ENCODE measurements at regions not wholly inside any gene's neighbourhood (a gene's known extent, or its start where the extent isn't known, plus 50 kb on each side); places are given as distances from the start of the nearest gene placed in this dataset.
A peak's percentile ranks its signal among the peaks of the same experiment; 100 is the strongest.

- DNase-seq: no peak
These were observed 561.3 kb downstream of the DHX35 start for GRCh38 chr20:39523405-39523804.

DNA sequence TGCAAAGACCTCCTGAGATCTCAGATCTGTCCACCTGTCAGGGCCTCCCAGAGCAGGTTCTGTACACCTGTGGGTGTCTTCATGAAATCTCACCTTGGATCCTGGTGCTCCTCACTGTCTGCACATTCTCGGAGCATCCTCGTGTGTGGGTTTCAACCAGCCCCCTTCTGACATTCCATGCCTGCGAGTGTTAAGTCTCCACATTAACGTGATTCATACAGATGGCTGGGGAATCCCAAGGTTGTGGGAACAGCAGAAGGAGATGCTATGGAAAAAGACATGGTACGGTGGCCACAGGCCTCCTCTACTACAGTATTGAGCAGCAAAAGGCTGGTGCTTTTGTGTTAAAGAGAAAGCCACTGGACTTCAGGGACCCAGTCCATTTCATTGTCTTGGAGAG lies 556.5 kb downstream of the DHX35 start:
- peak; percentile 63 for DNase-seq

GRCh38 chr20:39516964-39517363 lies 554.8 kb downstream of the DHX35 start:
- no peak for DNase-seq

DNA sequence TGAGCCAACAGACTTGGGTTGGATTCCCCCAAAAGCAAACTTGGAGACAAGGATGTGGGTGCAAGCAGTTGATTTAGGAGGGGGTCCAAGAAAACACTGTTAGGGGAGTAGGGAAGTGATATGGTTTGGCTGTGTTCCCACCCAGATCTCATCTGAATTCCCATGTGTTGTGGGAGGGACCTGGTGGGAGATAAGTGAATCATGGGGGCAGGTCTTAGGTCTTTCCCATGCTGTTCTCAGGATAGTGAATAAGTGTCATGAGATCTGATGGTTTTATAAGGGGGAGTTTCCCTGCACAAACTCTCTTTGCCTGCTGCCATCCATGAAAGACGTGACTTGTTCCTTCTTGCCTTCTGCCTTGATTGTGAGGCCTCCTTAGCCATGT lies 542.6 kb downstream of the DHX35 start:
- DNase-seq: no peak

- DNase-seq: no peak
These were observed 542.0 kb downstream of the DHX35 start for GRCh38 chr20:39503902-39504709.

DNA sequence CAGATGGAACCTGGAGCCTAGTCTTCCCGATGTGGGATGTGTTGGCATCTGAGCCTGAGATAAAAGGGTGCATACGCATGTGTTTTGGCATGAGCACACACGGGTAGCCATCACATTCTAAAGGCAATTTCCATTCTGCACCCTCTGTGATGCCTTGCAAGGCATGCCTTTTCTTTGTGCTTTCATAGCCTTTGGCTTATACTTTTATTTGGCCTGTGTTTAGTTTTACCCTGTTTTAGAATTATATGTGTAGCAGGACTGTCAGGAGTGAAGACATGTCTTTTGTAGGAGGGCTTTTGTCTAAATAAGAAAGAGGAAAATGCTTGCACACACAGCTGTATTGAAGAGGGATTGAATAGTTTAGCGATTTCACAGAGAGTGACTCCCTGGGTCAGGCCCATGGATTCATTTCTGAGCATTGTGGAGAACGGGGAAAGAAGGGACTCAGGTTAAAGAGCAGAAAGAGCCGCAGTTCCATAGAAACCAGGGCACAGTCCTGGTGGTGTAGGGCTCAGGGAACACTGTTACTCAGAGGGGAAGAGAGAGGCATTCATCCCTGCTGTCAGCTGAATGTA lies 530.2 kb downstream of the DHX35 start:
- no peak for DNase-seq

- no peak for DNase-seq
These were observed 529.6 kb downstream of the DHX35 start for GRCh38 chr20:39491711-39492110.

- no peak for DNase-seq
These were observed 527.9 kb downstream of the DHX35 start for GRCh38 chr20:39489986-39490560.

GRCh38 chr20:39480276-39481043 lies 518.3 kb downstream of the DHX35 start:
- no peak for DNase-seq

DNA sequence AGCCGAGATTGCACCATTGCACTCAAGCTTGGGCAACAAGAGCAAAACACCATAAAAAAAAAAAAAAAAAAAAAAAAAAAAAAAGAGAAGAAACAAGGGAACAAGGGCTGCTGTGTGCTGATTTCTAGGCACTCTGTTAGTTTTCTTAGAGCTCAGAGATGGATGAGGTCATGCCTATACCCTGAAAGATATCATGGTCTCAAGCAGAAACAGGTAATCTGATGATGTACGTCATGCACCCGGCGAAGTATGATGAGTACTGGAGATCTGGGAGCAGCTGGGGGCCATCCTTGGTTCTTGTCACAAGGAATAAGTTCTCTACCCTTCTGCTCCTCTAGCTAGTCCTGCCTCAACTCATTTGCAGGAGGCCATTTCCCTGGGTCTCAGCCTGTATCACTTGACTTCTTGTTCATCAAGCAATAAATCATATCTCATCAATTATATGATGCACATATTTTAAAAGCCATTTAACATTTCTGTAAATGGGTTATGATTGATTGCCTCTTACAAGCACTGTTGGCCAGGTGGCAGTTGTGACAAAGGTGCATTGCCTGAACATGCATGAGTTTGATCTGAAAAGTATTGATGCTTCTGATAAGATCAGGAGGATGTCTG lies 517.2 kb downstream of the DHX35 start:
- DNase-seq: no peak

GRCh38 chr20:39474879-39475278 lies 512.7 kb downstream of the DHX35 start:
- DNase-seq: no peak

- DNase-seq: no peak
These were observed 511.4 kb downstream of the DHX35 start for GRCh38 chr20:39473536-39473935.

DNA sequence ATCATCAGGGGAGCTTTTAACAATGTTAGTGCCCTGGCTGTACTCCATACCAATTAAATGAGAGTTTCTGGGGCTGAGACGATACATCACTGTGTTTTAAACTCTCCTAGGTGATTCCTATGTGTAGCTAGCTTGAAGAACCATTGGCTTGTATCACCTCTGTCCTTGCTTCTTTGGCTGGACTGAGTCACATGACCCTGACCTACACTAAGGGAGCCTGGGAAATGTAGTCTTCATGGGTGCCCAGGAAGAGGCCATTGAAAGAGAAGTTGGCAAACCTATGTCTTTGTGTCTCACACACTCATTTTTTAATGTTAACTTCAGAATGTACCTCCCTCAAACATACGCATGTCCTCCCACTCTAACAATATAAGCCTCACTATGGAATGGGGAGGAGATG lies 506.6 kb downstream of the DHX35 start:
- no peak for DNase-seq

DNA sequence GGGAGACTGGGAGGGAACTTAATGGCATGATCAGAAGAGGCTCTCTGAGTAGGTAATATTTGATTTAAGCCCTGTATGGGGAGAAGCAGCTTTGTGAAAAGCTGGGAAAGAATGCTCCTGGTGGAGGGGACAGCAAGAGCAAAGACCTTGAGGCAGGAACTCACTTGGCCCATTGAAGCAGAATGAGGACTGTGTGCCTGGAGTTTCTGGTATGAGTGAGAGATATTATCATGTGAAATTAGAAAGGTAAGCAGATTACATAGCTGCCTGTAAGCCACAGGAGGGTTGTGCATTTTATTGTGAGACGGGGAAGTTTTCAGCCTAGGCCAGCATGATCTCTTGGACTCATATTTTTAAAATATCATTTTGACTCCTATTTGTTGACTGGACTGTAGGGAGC lies 502.1 kb downstream of the DHX35 start:
- no peak for DNase-seq

DNA sequence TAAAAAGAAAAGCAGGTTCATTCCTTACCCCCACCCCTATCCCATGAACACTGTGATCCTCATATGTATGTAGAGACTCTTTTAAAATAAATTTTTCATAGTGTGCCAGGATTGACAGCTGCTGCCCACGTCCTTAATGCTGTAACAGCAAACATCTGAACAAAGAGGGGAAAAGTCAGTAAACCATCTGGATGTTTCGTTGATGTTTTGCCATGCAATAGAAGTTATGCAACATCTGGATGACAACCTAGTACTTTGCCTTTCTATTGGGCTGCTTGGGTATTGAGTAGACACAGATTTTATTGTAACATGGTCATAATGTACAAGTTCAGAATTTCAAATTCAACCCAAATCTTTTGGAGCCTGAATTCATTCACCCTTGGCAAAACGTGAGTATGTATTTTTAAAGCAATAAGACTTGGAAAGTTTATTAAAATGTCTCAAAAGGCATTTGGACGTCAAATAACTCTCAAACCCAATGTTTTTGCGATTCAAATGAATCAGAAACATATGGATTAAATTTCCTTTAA lies 500.3 kb downstream of the DHX35 start:
- DNase-seq: no peak

DNA sequence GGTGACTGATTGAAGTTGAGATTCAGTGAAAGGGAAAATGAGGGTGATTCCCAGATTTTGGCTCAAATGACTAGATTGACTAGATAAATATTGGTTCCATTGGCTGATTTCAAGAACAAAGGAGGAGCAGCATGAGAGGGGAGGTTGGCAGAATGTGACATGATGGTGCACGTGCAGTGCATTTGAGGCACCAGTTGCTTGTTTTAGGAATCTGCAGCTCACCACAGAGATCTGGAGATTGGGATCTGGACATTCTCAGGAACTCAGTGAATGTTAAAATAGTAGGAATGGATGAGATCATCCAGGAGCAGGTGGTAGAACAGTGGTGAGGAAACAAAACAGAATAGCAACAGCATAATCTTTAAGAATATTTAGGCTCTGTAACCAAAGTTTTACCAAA lies 496.3 kb downstream of the DHX35 start:
- peak; percentile 53 for DNase-seq

DNA sequence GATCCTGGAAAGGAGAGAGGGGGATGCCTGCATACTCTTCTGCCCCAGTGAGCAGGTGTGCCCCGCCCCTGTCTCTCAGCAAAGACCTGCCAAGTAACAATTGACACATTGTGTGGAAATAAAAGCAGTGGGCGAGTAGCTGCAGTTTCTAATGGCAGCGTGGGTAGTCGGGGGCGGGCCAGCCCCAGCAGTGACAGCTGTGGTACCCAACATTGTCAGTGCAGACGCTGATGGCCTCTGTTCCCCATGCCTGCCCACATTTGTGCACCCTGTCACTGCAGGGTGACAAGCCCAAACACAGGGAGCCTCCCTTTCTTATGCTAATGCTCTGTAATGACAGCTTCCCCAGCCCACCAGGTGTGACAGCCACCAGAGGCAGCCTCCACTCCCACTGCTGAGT lies 491.7 kb downstream of the DHX35 start:
- no peak for DNase-seq

DNA sequence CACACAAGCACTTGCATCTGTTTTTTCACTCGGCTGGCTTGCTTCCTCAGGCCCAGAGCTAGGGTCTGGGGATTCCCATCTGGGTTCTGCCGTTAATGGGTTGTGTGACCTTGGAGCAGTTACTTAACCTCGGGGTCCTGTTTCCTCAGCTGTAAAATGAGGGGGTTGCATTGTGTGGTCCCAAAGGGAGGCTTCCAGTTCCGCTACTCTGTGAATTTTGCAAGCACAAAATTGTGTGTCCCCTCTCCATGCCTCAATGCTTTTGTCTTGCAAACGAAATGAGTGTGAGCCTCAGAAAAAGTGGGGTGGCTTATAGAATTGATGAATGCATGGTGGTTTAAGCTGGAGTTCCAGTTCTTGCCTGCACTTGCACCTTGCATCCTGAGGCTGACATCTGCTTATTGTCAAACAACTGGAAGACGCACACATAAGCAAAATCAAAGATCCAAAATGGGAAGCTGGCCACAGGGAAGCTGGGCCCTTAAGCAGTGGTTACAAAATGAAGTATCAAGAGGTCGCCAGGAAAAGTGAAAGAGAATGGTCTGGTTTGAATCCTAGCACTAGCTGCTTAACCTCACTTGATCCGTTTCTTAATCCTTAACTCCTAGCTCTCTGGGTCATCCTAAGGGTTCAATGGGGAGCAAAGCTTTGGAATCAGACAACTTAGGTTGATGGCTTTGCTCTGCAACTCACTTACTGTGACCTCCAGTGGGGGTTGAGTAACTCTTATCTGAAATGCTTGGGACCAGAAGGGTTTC lies 490.6 kb downstream of the DHX35 start:
- no peak for DNase-seq

- DNase-seq: no peak
These were observed 489.2 kb downstream of the DHX35 start for GRCh38 chr20:39451386-39451785.

- no peak for DNase-seq
These were observed 484.3 kb downstream of the DHX35 start for GRCh38 chr20:39446397-39446796.

- DNase-seq: no peak
These were observed 483.0 kb downstream of the DHX35 start for GRCh38 chr20:39445095-39445494.

- DNase-seq: no peak
These were observed 471.3 kb downstream of the DHX35 start for GRCh38 chr20:39433466-39433865.
